HepG2 (cell line): ENCODE measurements at regions not wholly inside any gene's neighbourhood (a gene's known extent, or its start where the extent isn't known, plus 50 kb on each side); places are given as distances from the start of the nearest gene placed in this dataset.

ENCODE experiments used
- ATAC-seq: fragments of 200-7000 bp; cut with Tn5 transposase; 3 replicates; pipeline ENCODE4 v1.9.1; 2020; ENCODE audit warnings: mild to moderate bottlenecking, moderate library complexity
- BruUV-seq: library from RNA; stranded (reverse); fragments of 400-500 nt; replicated peaks from 2 replicates; lab custom pipeline; 2021; lab: Mats Ljungman, UMichigan
- CTCF ChIA-PET: fragments of 300-600 bp; formaldehyde crosslinking; extraction: SDS; loops from one replicate; lab custom pipeline; 2021; ENCODE audit warnings: low total read pairs, inconsistent platforms, low intra/inter-chr PET ratio; lab: Yijun Ruan, JAX
- POLR2A ChIA-PET: fragments of 350-600 bp; sonication (Branson Sonifier 250); formaldehyde crosslinking; loops from one replicate; lab custom pipeline; 2020; ENCODE audit warnings: antibody characterized with exemption, inconsistent platforms; lab: Yijun Ruan, JAX
- DNase-seq: peaks from one replicate; pipeline ENCODE4 v3.0.0-alpha.2; 2015; ENCODE audit warnings: low spot score
- FAIRE-seq: peaks from 3 replicates; lab custom pipeline; 2011; peaks lifted over from hg19 to GRCh38; lab: Jason Lieb, UNC
- H2AFZ ChIP-seq: one replicate; pipeline ENCODE4 v1.6.1; 2011; ENCODE audit warnings: low read length, inconsistent platforms
- H3K27ac ChIP-seq: fragments of 300-600 bp; 3 replicates; pipeline ENCODE4 v1.8.0; 2011; ENCODE audit warnings: mixed run types, mild to moderate bottlenecking, mixed read lengths, low read length, inconsistent platforms; ENCODE audit not compliant: insufficient read depth; ENCODE audit errors: extremely low read length
- H3K27me3 ChIP-seq, 2 experiments: fragments of 200-600 bp in 1 of 2; 2 replicates in 1 of 2; 3 replicates in 1 of 2; pipeline versions ENCODE4 v1.6.0 to v1.8.0; 2011; ENCODE audit warnings: low read length in 2 of 2, mild to moderate bottlenecking in 2 of 2, moderate library complexity in 2 of 2, inconsistent platforms in 1 of 2; ENCODE audit not compliant: insufficient read depth in 2 of 2, control insufficient read depth in 1 of 2
- H3K36me3 ChIP-seq, 2 experiments: fragments of 200-600 bp in 1 of 2; replicated peaks in 1 of 2; 2 replicates in 1 of 2; 3 replicates in 1 of 2; pipeline versions ENCODE4 v1.5.1 to v1.8.0; 2011; ENCODE audit warnings: low read length in 2 of 2, inconsistent platforms in 1 of 2; ENCODE audit not compliant: insufficient read depth in 2 of 2, control insufficient read depth in 1 of 2
- H3K4me1 ChIP-seq: 2 replicates; pipeline ENCODE4 v1.5.1; 2012; ENCODE audit warnings: low read length, inconsistent platforms; ENCODE audit not compliant: insufficient read depth
- H3K4me2 ChIP-seq: 2 replicates; pipeline ENCODE4 v1.6.0; 2011; ENCODE audit warnings: low read depth, low read length, inconsistent platforms
- H3K4me3 ChIP-seq, 3 experiments: fragments of 200-600 bp in 1 of 3; sonication (generic), shearing (Covaris generic) in 1 of 3; replicated peaks in 1 of 3; 2 replicates each; pipeline ENCODE4 v1.5.1; 2011 to 2016; ENCODE audit warnings: low read length in 3 of 3, inconsistent platforms in 2 of 3, low read depth in 2 of 3, mild to moderate bottlenecking in 2 of 3, control low read depth in 1 of 3, mixed read lengths in 1 of 3; ENCODE audit not compliant: insufficient read depth in 1 of 3
- H3K79me2 ChIP-seq: one replicate; pipeline ENCODE4 v1.6.1; 2011; ENCODE audit warnings: low read length, inconsistent platforms; ENCODE audit not compliant: insufficient read depth
- H3K9ac ChIP-seq: 2 replicates; pipeline ENCODE4 v1.6.0; 2011; ENCODE audit warnings: mild to moderate bottlenecking, low read depth, low read length, inconsistent platforms; ENCODE audit not compliant: insufficient read depth
- H3K9me3 ChIP-seq: 2 replicates; pipeline ENCODE4 v1.5.1; 2012; ENCODE audit warnings: mild to moderate bottlenecking, low read length
- H4K20me1 ChIP-seq: 2 replicates; pipeline ENCODE4 v1.6.0; 2011; ENCODE audit warnings: inconsistent platforms, mild to moderate bottlenecking, low read length, moderate library complexity; ENCODE audit not compliant: insufficient read depth
- AGO2 ChIP-seq: fragments of 200-400 bp; formaldehyde crosslinking; optimal IDR thresholded peaks from 2 replicates; pipeline ENCODE3; 2017; ENCODE audit warnings: mild to moderate bottlenecking, low read depth, low read length, moderate library complexity
- ATF7-NPFF ChIP-seq: sonication (generic); formaldehyde crosslinking; IDR thresholded peaks from 2 replicates; pipeline ENCODE4 v1.8.1; 2023; ENCODE audit warnings: mild to moderate bottlenecking, low read depth, missing genetic modification reagents, moderate library complexity
- CENPX ChIP-seq: sonication (generic); formaldehyde crosslinking; IDR thresholded peaks from 2 replicates; pipeline ENCODE4 v1.9.0; 2021; ENCODE audit warnings: mild to moderate bottlenecking, missing genetic modification reagents, moderate library complexity
- FOXC1 ChIP-seq: sonication (generic); formaldehyde crosslinking; IDR thresholded peaks from 2 replicates; pipeline ENCODE4 v1.8.0; 2022; ENCODE audit warnings: mild to moderate bottlenecking, missing genetic modification reagents, borderline replicate concordance
- KLF11 ChIP-seq: IDR thresholded peaks from 2 replicates; pipeline ENCODE4 v1.6.1; 2016; ENCODE audit warnings: missing compliant biosample characterization
- NCOA2 ChIP-seq: sonication (generic); formaldehyde crosslinking; IDR thresholded peaks from 2 replicates; pipeline ENCODE4 v1.8.0; 2022; ENCODE audit warnings: inconsistent platforms
- NFATC3 ChIP-seq: sonication (generic); formaldehyde crosslinking; IDR thresholded peaks from 2 replicates; pipeline ENCODE4 v1.5.1; 2020; ENCODE audit warnings: mild to moderate bottlenecking, missing genetic modification reagents
- PCBP2 ChIP-seq: fragments of 200-400 bp; formaldehyde crosslinking; optimal IDR thresholded peaks from 2 replicates; pipeline ENCODE3; 2018; ENCODE audit warnings: low read length, low read depth; ENCODE audit not compliant: poor library complexity, severe bottlenecking
- PTBP1 ChIP-seq: fragments of 200-400 bp; formaldehyde crosslinking; IDR thresholded peaks from 2 replicates; pipeline ENCODE4 v1.6.1; 2018; ENCODE audit warnings: low read length, low read depth; ENCODE audit not compliant: poor library complexity, severe bottlenecking
- SKI ChIP-seq: fragments of 450-650 bp; IDR thresholded peaks from one replicate; pipeline ENCODE4 v1.6.1; 2018; ENCODE audit warnings: mild to moderate bottlenecking; ENCODE audit not compliant: partially characterized antibody
- SNAI1 ChIP-seq: sonication (generic); formaldehyde crosslinking; IDR thresholded peaks from 2 replicates; pipeline ENCODE4 v1.5.0; 2020; ENCODE audit warnings: mild to moderate bottlenecking, missing genetic modification reagents, borderline replicate concordance
- SOX5 ChIP-seq: IDR thresholded peaks from 2 replicates; pipeline ENCODE4 v1.6.1; 2016; ENCODE audit warnings: borderline replicate concordance
- ZFP36L2 ChIP-seq: sonication (generic); formaldehyde crosslinking; IDR thresholded peaks from 2 replicates; pipeline ENCODE4 v1.4.0; 2020; ENCODE audit warnings: missing genetic modification reagents
- ZNF234 ChIP-seq: sonication (generic); formaldehyde crosslinking; conservative IDR thresholded peaks from 2 replicates; pipeline ENCODE4 v1.5.1; 2020; ENCODE audit warnings: mild to moderate bottlenecking, missing genetic modification reagents
- ZNF264 ChIP-seq: sonication (generic); formaldehyde crosslinking; IDR thresholded peaks from 2 replicates; pipeline ENCODE4 v1.4.0; 2020; ENCODE audit warnings: missing genetic modification reagents
- ZNF337 ChIP-seq: sonication (generic); formaldehyde crosslinking; IDR thresholded peaks from 2 replicates; pipeline ENCODE4 v1.5.1; 2020; ENCODE audit warnings: missing genetic modification reagents, low read depth, mild to moderate bottlenecking, borderline replicate concordance
- ZNF567 ChIP-seq: sonication (generic); formaldehyde crosslinking; IDR thresholded peaks from 2 replicates; pipeline ENCODE4 v1.8.1; 2023; ENCODE audit warnings: mild to moderate bottlenecking, missing genetic modification reagents, borderline replicate concordance
- ZNF572 ChIP-seq: sonication (generic); formaldehyde crosslinking; IDR thresholded peaks from 2 replicates; pipeline ENCODE4 v1.5.1; 2020; ENCODE audit warnings: mild to moderate bottlenecking, missing genetic modification reagents
- WGBS: methylation state at CpG from one replicate; pipeline ENCODE4 v1.1.6; 2017; ENCODE audit warnings: low lambda C conversion rate; 5-methylcytosine and 5-hydroxymethylcytosine counted together
- in situ Hi-C: cut with HindIII; loops from 2 replicates; pipeline ENCODE4 v1.10.0; 2017; ENCODE audit warnings: low pct_unique_long_range_greater_than_20kb; ENCODE audit not compliant: extremely low pct_ligation_motif_present
- intact Hi-C: fragments of 100-400 bp; cut with micrococcal nuclease; formaldehyde crosslinking; loops from one replicate; pipeline ENCODE4 v1.10.0; 2022; ENCODE audit not compliant: unreplicated experiment

- TF ChIP-seq ZNF337 (CRISPR knock-in tag) = no peak
- TF ChIP-seq PCBP2 = no peak
- no peak for TF ChIP-seq ZFP36L2 (CRISPR knock-in tag)
- TF ChIP-seq NFATC3 (CRISPR knock-in tag) = no peak
- no peak for TF ChIP-seq SOX5 (CRISPR knock-in tag)
- no peak for TF ChIP-seq NCOA2 (CRISPR knock-in tag)
Measured at GRCh38 chr10:47239211-47239610, 60.8 kb upstream of the GDF10 start (continued).

- Histone ChIP-seq H3K9ac (no peak overlapping the region), H3K27me3 (peaks cover 1 to 10% of the 10 kb centered on the region in 2 experiments; a peak in 3 of 5 replicates), H2AFZ (no peak overlapping the region), H3K4me1 (no peaks in the 10 kb centered on the region), H3K4me3 (no peak overlapping the region), H3K4me2 (no peak overlapping the region), H3K79me2 (no peaks in the 10 kb centered on the region), H4K20me1 (no peaks in the 10 kb centered on the region), H3K9me3 (no peaks in the 10 kb centered on the region), H3K36me3 (no peaks in the 10 kb centered on the region), H3K27ac (no peak overlapping the region)
- TF ChIP-seq KLF11 (no peak), ZNF234 (CRISPR knock-in tag) (no peak), SNAI1 (CRISPR knock-in tag) (no peak), CENPX (CRISPR knock-in tag) (no peak), ZNF264 (CRISPR knock-in tag) (no peak), ZNF572 (CRISPR knock-in tag) (no peak), PTBP1 (no peak), SKI (no peak), ZNF567 (CRISPR knock-in tag) (no peak), FOXC1 (CRISPR knock-in tag) (no peak), ATF7-NPFF (CRISPR knock-in tag) (no peak), AGO2 (no peak)
- FAIRE-seq (no peak), DNase-seq (no peak), ATAC-seq (no peak)
- ChIA-PET POLR2A (no interaction called here), CTCF (no interaction called here)
- no TSS peak for BruUV-seq
- intact Hi-C loops (no loop called here), in situ Hi-C loops (no loop called here)
- 50% methylated on average over 1 of the region's 1 CpG for WGBS
Measured at GRCh38 chr10:47240173-47240572, 59.8 kb upstream of the GDF10 start.
